ENCODE measurements at regions not wholly inside any gene's neighbourhood (a gene's known extent, or its start where the extent isn't known, plus 50 kb on each side); places are given as distances from the start of the nearest gene placed in this dataset.

DNA sequence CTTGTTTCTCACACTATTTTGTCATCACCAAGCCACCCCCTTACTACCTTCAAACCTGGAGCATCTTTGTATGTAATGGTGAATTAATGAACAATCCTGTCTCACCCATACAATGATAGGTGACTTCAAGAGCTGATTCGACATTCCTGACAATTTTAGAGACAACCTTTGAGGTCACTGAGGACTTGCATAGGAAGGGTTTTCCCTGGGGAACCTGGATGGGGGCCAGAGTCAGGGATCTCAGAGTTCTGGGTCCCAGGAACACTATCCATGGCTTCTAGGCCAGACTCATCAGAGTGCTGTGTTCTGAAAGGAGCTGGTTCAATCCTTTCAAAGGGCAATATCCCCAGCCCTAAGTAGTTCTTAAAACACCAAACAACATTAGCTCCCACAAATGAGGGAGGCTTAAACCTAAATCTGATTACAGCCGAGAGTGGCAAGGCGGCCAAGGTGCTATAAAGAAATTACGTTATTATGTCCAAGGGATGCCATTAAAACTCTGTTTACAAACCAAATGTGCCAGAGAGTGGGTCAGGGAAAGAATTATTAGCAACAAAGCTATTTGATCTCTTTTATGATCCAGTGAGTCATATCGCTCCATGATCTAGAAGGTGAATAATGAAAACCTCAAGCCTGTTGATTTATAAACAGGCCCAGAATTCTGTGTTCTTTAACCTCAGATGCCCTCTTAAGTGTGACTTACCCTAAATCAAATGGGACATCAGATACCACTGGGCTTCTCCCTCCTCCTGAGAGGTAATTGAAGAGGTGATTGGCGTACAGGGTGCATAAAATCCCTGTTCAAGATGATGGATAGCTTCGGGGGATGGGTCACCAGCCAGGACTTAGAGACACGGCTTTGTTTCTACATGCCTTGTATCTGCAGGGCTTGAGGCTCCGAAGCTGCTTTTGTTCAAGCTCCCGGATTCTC is 230.2 kb upstream of the TBX3 start:
- TF ChIP-seq GABPA (IDR thresholded peaks at IDR 0.05; ENCODE audit: borderline replicate concordance, insufficient read depth, low read length): no peak
- no peak for TF ChIP-seq BRCA1 (IDR thresholded peaks at IDR 0.05; ENCODE audit: low read depth, low read length)
- TF ChIP-seq POLR2A (IDR thresholded peaks at IDR 0.05; ENCODE audit: control extremely low read depth in 1 of 2, low read depth in 2 of 2, low read length in 2 of 2): no peak
- TF ChIP-seq, protein P1, sequence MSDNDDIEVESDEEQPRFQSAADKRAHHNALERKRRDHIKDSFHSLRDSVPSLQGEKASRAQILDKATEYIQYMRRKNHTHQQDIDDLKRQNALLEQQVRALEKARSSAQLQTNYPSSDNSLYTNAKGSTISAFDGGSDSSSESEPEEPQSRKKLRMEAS (IDR thresholded peaks at IDR 0.05): no peak

All from H1 (cell line).